HG02642 (cell line): ENCODE measurements at regions not wholly inside any gene's neighbourhood (a gene's known extent, or its start where the extent isn't known, plus 50 kb on each side); places are given as distances from the start of the nearest gene placed in this dataset.

Experiments
- ATAC-seq: cut with Tn5 transposase; IDR thresholded peaks from one replicate; pipeline ENCODE4 v1.9.1; 2021; ENCODE audit warnings: mild to moderate bottlenecking; ENCODE audit not compliant: unreplicated experiment, poor library complexity

GRCh38 chr4:117777721-117778120, 256.6 kb upstream of the NDST3 start:
- no peak for ATAC-seq

GRCh38 chr4:117783716-117784115, 250.6 kb upstream of the NDST3 start:
- ATAC-seq: no peak

- no peak for ATAC-seq
Observed at GRCh38 chr4:117784266-117784665, 250.0 kb upstream of the NDST3 start.

- ATAC-seq: no peak
Observed at GRCh38 chr4:117786566-117786965, 247.7 kb upstream of the NDST3 start.

DNA sequence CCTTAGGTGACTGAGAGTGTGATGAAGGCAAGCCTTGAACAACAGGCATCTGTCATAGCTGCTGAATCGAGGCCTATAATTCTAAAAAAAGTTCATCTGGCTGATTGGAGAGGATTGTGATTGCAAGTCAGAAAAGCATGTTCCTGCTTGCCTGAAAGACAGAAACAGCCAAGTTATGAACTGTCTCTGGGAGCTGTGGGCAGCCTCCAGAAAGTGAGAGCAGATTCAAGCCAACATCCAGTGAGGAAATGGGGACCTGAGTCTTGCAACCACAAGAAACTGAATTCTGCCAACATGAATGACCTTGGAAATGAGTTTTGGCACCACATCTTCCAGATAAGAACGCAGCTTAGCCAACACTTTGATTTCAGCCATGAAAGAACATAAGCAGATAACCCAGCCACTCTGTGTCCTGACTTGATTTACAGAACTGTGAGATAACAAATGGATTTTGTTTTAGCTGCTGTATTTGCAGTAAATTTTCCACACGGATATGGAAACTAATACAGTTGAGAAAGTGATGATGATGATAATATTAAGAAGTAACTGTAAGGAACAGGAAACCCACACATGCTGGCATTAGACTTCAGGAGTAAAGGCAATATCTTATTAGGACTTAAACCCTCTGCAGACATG, 240.3 kb upstream of the NDST3 start:
- no peak for ATAC-seq

DNA sequence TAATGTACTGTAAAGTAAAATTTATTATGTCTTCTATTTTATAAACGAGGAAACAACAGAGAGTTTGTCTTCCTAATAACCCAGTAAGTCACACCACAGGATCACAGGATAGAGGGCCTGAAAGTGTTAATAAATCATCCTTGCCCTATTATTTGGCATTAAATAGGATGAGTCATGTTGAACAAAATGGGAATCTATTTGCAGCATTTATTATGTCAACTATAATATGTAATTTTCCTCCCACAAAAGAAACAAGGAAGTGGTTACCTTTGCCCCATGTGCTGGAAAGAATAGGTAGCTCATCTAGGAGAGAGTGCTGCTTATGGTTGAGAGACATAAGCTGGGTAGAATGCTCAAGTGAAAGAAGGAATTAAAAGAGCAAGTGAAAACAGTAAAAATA, 237.6 kb upstream of the NDST3 start:
- ATAC-seq: no peak

GRCh38 chr4:117800636-117801035, 233.7 kb upstream of the NDST3 start:
- ATAC-seq: no peak

DNA sequence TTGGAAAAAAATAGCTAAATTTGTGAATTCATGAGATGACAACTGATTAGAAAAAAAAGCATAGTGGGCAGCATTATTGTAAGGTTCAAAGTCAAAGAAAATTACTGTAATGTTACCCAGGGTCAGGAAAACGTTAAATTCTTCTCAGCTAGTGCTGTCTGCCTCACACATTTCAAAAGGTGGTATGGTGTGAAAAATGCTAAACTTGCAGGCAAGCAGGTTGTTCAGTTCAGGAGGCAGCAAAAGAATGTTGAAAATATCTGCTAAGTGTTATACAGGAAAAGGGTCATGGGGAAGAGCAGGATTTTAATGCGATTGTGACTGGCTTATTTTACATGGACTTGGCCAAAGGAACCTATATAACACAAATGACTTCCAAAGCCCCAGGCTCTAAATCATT, 232.5 kb upstream of the NDST3 start:
- ATAC-seq: no peak

GRCh38 chr4:117811731-117812130, 222.6 kb upstream of the NDST3 start:
- no peak for ATAC-seq

DNA sequence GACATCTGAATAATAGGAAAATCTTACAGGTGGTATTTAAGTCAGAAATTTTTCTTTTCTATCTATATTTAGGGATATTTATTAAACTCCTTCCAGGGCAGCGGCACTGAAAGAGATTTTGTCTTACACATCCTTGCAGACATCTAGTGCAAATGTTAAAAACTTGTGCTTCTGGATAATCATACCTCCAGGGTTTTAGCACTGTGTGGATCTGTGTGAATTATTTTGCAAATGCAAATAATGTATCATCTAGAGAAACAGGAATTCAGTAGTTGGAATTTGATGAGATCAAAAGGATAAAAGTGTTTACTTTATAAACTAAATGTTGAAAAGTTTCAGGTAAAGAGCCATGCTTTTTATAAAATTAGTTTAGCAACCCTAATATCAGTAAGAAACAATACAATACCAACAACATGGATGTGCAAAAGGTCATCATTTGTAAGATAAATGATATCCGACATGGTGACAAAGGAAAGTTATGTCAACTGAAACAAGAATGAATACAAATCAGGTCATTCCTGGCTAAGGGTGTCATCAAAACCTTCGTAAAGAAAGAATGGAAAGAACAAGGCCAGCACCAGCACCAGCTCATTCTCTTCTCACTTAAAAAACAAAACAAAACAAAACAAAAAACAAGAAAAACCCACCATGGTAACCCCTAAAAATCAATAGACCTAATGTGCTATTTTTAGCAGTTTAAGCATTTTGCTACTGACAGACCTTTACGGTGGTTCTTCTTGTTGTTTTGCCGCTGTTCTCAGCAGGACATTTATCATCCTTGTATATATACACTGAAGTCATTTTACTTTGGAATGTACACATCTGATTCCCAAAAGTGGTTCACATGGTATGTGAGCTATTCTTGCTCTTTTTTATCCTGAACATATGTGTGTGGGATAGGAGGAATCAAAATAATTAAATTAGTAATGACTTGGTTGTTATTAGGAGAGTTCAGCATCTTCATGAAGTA, 219.7 kb upstream of the NDST3 start:
- no peak for ATAC-seq

- ATAC-seq: no peak
Observed at GRCh38 chr4:117817301-117817700, 217.0 kb upstream of the NDST3 start.

DNA sequence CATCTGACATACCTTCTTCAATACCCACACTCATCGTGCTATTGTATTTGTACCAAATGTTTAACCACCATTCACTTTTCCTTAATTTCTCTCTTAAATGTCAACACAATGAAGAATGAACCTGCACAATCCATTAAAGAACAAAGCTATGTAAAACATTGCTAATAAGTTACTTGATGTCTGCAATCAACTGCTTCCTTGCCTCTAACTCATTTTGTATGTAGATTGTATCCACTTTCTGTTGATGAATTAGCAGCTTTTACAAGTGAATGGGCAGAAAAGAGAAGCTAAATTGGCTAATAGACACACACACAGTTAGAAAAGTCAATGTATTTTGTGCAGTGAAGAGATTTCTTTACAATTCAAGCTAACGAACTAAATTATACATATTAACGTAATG, 212.5 kb upstream of the NDST3 start:
- ATAC-seq: no peak

GRCh38 chr4:117823388-117823787, 210.9 kb upstream of the NDST3 start:
- ATAC-seq: no peak

GRCh38 chr4:117825600-117825999, 208.7 kb upstream of the NDST3 start:
- no peak for ATAC-seq

GRCh38 chr4:117831060-117831683, 203.1 kb upstream of the NDST3 start:
- no peak for ATAC-seq

DNA sequence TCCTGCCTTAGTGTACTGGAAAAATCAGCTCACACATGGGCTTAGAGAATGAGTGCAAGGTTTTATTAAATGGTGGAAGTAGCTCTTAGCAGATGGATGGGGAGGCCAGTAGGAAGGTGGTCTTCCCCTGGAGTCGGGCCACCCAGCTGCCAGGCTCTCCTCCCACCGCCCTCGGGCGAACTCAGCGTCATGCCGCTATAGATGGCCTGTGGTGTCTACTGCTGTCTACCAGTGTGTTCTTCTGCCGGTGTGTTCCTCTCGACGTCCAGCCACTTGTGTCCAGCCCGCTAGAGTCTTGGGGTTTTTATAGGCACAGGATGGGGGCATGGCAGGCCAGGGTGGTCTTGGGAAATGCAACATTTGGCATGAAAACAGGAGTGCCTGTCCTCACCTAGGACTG, 198.7 kb upstream of the NDST3 start:
- no peak for ATAC-seq

- no peak for ATAC-seq
Observed at GRCh38 chr4:117844594-117844993, 189.7 kb upstream of the NDST3 start.

- no peak for ATAC-seq
Observed at GRCh38 chr4:117845270-117845669, 189.0 kb upstream of the NDST3 start.

DNA sequence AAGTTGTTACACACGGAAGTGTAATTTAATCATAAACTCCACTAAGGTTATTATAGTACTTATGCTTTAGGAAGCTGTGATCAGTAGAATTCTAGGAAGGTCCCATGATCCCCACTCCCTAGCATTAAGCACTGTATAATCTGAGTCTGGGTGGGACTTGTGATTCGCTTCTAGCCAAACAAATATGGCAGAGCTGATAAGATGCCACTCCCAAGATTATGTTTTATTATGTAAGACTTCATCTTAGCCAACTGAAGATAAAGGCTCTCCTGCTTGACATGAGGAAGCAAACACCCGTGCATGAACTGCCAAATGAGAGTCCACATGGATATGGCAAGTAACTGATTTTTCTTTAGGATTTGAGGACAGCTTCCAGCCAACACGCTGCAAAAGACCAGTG, 186.4 kb upstream of the NDST3 start:
- ATAC-seq: no peak

DNA sequence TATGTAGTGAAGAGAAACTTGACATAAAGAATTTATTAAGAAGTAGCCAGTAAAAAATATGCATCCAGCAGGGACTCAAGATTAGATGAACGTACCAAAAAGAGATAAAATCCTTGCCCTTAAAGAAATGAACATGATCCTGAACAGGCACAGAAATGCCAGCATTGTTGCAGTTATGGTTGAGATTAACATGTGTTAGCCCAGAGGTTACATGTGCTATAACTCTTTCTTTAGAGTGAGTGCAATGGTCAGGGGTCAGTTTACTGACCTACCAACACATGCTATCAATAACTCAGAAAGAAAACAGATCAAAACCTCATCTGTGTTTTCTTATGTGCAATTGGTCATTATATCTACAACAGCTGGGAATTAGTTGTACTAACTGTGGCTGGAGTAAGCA, 166.1 kb upstream of the NDST3 start:
- no peak for ATAC-seq

- ATAC-seq: no peak
Observed at GRCh38 chr4:117873779-117874178, 160.5 kb upstream of the NDST3 start.
